ENCODE measurements at regions not wholly inside any gene's neighbourhood (a gene's known extent, or its start where the extent isn't known, plus 50 kb on each side); places are given as distances from the start of the nearest gene placed in this dataset.
A peak's percentile ranks its signal among the peaks of the same experiment; 100 is the strongest.
"Not testable (repeated sequence)": the region's sequence is repeated elsewhere in the genome, so short reads cannot be mapped to it uniquely, and the experiment has no call there.

- peak in 1 of 3 experiments; percentile 7 for DNase-seq
Measured at GRCh38 chr4:18690291-18690955, 668.9 kb upstream of the LCORL start.

GRCh38 chr4:18689308-18690115 lies 668.0 kb upstream of the LCORL start:
- DNase-seq = peak; percentile 36 to 81 (median 50)

- not testable (repeated sequence) for DNase-seq
Measured at GRCh38 chr4:18688351-18688750, 666.8 kb upstream of the LCORL start.

GRCh38 chr4:18686338-18687037 lies 664.9 kb upstream of the LCORL start:
- no peak for DNase-seq

- DNase-seq = no peak
Measured at GRCh38 chr4:18684932-18685331, 663.4 kb upstream of the LCORL start.

- DNase-seq = no peak
Measured at GRCh38 chr4:18676526-18676915, 655.0 kb upstream of the LCORL start.

GRCh38 chr4:18675586-18676525 lies 654.3 kb upstream of the LCORL start:
- no peak for DNase-seq

GRCh38 chr4:18670034-18670433 lies 648.5 kb upstream of the LCORL start:
- no peak for DNase-seq

- DNase-seq = no peak
Measured at GRCh38 chr4:18669390-18669789, 647.8 kb upstream of the LCORL start.

GRCh38 chr4:18666322-18666721 lies 644.8 kb upstream of the LCORL start:
- DNase-seq = no peak

- DNase-seq = no peak
Measured at GRCh38 chr4:18664171-18664570, 642.6 kb upstream of the LCORL start.

GRCh38 chr4:18645351-18645750 lies 623.8 kb upstream of the LCORL start:
- no peak for DNase-seq

- DNase-seq = no peak
Measured at GRCh38 chr4:18641334-18641733, 619.8 kb upstream of the LCORL start.

GRCh38 chr4:18638031-18638430 lies 616.5 kb upstream of the LCORL start:
- no peak for DNase-seq

GRCh38 chr4:18636001-18636585 lies 614.5 kb upstream of the LCORL start:
- DNase-seq = no peak

GRCh38 chr4:18635531-18635930 lies 614.0 kb upstream of the LCORL start:
- no peak for DNase-seq

- DNase-seq = no peak
Measured at GRCh38 chr4:18631586-18631985, 610.0 kb upstream of the LCORL start.

GRCh38 chr4:18630218-18631110 lies 608.9 kb upstream of the LCORL start:
- DNase-seq = no peak

- no peak for DNase-seq
Measured at GRCh38 chr4:18627447-18628005, 606.0 kb upstream of the LCORL start.

GRCh38 chr4:18626996-18627395 lies 605.4 kb upstream of the LCORL start:
- DNase-seq = no peak

GRCh38 chr4:18626366-18626765 lies 604.8 kb upstream of the LCORL start:
- DNase-seq = no peak
